ENCODE measurements at regions not wholly inside any gene's neighbourhood (a gene's known extent, or its start where the extent isn't known, plus 50 kb on each side); places are given as distances from the start of the nearest gene placed in this dataset.

GRCh38 chr13:91058919-91059318 lies 288.6 kb upstream of the MIR17HG start:
- no peak for DNase-seq (ENCODE audit: low read depth in 2 of 2)

- DNase-seq (ENCODE audit: low read depth in 2 of 2): no peak
Observed at GRCh38 chr13:91066745-91067144, 280.7 kb upstream of the MIR17HG start.

DNA sequence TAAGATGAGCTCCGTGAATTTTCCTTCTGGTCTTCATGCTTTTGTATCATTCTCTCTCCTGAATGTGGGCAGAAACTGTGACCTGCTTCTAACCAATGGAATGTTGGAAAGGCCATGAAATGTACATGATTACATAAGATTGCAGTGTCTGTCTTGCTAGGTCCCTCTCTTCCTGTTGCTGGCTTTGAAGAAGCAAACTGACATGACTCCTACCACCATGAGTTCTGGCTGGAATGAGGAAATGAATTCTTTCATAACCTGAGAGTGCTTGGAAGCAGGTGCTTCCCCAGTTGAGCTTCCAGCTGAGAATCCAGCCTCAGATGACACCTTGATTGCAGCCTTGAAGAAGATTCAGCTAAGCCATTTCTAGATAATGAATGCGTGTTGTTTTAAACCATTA lies 275.0 kb upstream of the MIR17HG start:
- DNase-seq (ENCODE audit: low read depth in 2 of 2): no peak

DNA sequence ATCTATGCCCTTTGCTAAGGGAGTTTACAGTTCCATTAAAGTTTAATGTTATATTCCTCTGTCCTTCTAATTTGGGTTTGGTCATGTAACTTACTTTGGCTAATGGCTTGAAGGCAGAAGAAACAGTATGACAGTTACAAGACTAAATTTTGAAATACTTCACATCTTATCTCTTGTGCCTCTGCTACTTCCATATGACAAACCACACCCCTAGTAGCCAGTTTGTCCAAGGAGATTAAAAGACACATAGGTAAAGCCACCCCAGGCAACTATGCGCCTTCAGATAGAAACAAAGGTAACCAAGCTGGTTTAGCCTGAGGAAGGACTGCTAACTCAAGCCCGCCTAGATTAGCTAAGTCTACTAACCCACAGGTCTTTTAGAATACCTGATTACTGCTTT lies 273.4 kb upstream of the MIR17HG start:
- no peak for DNase-seq (ENCODE audit: low read depth in 2 of 2)

DNA sequence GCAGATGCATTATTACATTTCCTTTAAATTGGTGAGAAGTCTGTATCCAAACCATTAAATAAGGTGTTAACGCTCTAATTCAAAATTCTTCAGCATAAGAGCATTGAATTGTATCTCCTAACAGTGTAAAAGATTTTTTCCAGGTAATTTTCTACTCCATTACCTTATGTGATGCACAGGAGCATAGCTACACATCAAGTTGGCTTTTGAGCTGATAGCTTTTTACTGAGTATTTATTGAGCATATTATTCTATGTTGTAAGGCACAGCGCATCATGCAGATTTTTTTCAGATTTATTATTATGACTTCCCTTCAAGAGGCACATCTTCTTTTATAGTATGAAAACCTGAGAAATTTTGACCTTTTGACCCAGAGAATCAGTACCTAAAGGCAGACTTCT lies 270.7 kb upstream of the MIR17HG start:
- DNase-seq (ENCODE audit: low read depth in 2 of 2): no peak

DNA sequence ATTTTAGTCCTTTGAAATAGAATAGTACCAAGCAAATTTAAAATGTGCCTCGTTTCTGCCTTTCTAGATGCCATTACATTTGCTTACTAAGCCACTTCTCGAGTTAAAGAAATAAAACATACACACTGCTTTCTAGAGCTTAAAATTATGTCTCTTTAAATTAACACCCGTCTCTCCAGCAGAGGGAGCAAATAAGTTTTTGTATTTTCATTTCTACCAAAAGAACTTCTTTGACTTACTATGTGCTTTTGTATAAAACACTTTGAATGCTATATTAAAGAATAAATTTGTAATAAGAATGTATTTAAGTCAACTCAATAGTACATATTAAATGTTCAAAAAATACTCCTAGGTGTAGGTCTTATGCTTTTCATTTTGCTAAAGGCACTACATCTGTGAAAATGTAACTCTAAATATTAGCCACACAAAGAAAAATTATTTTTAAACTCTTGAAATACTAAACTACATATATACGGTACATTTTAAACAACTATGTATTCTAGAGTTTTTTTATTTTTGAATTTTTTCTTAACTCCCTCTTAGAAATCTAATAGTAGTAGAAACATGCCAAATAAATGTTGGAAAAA lies 269.3 kb upstream of the MIR17HG start:
- DNase-seq (ENCODE audit: low read depth in 2 of 2): no peak

- no peak for DNase-seq (ENCODE audit: low read depth in 2 of 2)
Observed at GRCh38 chr13:91079176-91079575, 268.3 kb upstream of the MIR17HG start.

DNA sequence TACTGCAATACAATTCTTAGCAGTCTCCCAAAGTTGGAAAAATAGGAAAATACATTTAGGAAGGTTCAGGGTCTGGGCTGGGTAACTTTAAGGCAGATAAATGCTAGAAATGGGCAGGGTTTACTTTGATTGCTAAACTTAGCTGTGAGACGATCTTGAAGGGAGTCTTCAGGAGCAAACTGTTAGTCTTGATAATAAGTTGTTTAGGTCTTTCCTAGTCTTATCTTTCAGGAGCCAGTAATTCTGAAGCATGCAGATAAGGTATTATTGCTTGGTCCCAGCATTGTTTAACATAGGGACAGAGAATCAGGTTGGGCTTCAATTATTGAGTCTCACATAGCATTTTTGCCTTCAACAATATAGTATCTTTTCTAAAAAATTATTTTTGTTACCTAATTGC lies 262.4 kb upstream of the MIR17HG start:
- no peak for DNase-seq (ENCODE audit: low read depth in 2 of 2)

DNA sequence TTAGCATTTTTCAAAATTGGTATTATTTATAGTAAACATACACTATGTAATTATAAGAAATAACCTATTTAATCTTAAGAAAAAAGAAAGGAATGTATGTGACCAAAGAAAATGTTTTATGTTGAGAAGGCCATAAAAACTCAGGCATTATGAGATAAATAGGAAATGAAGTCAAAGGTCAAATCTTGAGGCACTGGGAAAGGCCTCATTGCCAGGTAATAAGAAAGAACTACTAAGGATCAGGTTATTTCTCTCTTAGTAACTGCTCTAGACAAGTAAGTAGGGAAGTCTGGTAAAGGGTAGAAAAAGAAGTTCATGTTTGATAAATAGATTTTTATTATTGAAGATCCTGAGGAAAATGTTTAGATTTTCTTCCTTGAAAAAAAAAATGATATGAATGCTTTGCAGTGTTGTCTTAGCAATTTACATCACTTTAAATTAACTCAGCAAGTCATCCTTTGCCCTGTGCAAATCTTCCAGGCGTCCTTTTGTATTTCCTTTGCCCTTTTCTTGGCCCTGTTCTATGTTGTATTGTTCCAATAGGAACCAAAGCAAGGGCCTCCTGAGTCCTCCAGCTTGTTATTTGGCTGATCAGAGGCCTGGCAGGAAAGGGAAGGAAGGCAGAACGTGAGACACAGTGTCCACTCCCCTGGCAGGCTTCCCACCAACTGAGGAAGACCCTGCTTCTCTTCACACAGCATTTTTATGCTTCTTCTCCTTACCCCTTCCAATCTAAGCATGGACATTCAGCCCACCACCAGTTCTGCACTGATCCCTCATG lies 260.4 kb upstream of the MIR17HG start:
- no peak for DNase-seq (ENCODE audit: low read depth in 2 of 2)

DNA sequence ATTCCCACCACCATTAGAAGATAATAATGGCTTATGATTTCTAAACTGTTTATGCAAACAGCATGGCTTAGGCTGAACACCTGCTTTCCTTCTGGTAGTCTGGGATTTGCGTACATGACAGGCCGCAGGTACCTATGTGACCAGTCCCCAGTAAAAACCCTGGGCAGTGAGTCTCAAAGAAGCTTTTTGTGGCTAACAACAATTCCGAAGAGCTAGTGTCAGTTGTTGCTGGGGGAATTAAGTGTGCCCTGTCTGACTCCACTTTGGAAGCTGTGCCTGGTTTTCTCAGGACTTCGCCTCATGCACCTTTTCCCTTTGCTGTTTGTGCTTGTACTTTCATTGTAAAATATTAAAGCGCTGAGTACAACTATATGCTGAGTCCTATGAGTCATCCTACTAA lies 250.2 kb upstream of the MIR17HG start:
- no peak for DNase-seq (ENCODE audit: low read depth in 2 of 2)

- no peak for DNase-seq (ENCODE audit: low read depth in 2 of 2)
Observed at GRCh38 chr13:91099877-91100276, 247.6 kb upstream of the MIR17HG start.

- no peak for DNase-seq (ENCODE audit: low read depth in 2 of 2)
Observed at GRCh38 chr13:91100944-91101343, 246.5 kb upstream of the MIR17HG start.

- no peak for DNase-seq (ENCODE audit: low read depth in 2 of 2)
Observed at GRCh38 chr13:91101381-91101780, 246.1 kb upstream of the MIR17HG start.

- no peak for DNase-seq (ENCODE audit: low read depth in 2 of 2)
Observed at GRCh38 chr13:91105270-91105669, 242.2 kb upstream of the MIR17HG start.

GRCh38 chr13:91106565-91106964 lies 240.9 kb upstream of the MIR17HG start:
- no peak for DNase-seq (ENCODE audit: low read depth in 2 of 2)

DNA sequence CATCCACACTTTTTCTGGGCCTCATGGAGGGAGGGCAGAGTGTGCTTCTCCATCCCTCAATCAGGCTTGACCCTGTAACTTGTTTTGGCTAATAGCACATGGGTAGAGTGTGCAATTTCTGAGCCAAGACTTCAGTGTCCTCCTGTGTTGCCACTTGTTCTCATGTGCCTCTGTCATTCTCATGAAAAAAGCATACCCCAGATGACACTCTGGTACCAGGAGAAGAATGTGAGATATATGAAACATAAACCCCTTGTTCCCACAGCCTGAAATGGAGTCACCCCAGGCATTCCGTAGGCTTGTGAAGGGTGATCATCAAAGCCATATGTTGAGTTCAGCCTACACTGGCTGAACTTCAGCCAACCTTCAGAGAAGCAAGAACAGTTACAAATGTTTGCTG lies 239.2 kb upstream of the MIR17HG start:
- DNase-seq (ENCODE audit: low read depth in 2 of 2): no peak

GRCh38 chr13:91111476-91112200 lies 235.8 kb upstream of the MIR17HG start:
- DNase-seq (ENCODE audit: low read depth in 2 of 2): no peak

DNA sequence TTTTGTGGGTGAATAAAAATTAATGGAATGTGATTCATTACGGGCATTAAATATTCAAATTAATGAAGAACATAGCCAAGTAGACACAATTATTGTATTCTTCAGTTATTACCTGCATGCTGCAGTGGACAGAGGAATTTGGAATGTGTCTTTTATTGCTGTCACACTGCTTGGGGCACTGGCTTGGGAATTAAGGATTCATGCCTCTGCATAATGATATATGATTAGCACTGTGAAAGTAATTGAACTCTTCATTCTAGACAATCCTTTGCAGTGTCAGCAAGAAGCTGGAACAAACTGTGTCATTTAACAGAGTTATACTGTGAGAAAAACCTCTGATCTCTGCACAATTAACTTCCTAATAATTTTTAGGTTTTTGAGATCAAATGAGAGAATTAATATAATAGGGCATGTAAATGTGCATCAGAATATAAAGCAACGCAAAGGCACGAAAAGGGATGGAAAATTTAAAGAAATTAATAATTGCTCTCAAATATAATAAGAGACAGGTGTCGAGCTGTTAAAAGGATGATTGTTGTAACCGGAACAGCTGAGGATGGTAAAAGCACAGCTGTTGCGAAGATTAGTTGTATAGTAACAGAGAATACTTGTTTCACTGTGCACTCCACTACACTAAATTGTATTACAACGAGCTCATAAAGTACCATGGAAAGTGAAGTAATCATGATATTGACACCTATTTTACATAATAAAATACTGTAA lies 235.1 kb upstream of the MIR17HG start:
- no peak for DNase-seq (ENCODE audit: low read depth in 2 of 2)

- DNase-seq (ENCODE audit: low read depth in 2 of 2): no peak
Observed at GRCh38 chr13:91112924-91113277, 234.6 kb upstream of the MIR17HG start.

- DNase-seq (ENCODE audit: low read depth in 2 of 2): no peak
Observed at GRCh38 chr13:91115776-91116175, 231.7 kb upstream of the MIR17HG start.

GRCh38 chr13:91117351-91117750 lies 230.1 kb upstream of the MIR17HG start:
- DNase-seq (ENCODE audit: low read depth in 2 of 2): no peak

DNA sequence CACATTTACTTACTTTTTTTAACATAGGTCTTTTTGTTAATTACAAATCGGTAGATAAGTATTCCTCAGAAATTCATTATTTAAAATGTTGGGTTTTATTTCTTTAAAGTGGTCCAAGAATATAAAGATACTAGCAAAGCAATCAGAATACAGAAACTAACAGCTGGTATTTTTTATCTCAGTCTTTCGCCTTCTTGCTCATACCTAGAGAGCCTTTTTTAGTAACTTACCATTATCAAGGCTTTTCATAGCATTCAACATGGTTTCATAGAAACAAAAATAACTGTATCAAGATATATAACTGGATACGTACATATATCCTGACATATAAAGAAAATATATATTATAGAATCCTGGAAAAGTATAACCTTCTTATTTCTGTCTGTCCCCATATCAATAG lies 227.8 kb upstream of the MIR17HG start:
- no peak for DNase-seq (ENCODE audit: low read depth in 2 of 2)

GRCh38 chr13:91122766-91123165 lies 224.7 kb upstream of the MIR17HG start:
- DNase-seq (ENCODE audit: low read depth in 2 of 2): no peak
